C4-2B (cell line): ENCODE measurements at regions not wholly inside any gene's neighbourhood (a gene's known extent, or its start where the extent isn't known, plus 50 kb on each side); places are given as distances from the start of the nearest gene placed in this dataset.

Source experiments
- H3K27ac ChIP-seq: fragments of 450-650 bp; 2 replicates; pipeline ENCODE4 v1.5.1; 2017
- ZFX ChIP-seq: fragments of 450-650 bp; IDR thresholded peaks from 2 replicates; pipeline ENCODE4 v1.6.1; 2017
- TF ChIP-seq, protein P1 (sequence below): fragments of 450-650 bp; conservative IDR thresholded peaks from 2 replicates; pipeline ENCODE4 v1.5.1; 2017; ENCODE audit warnings: mild to moderate bottlenecking

DNA sequence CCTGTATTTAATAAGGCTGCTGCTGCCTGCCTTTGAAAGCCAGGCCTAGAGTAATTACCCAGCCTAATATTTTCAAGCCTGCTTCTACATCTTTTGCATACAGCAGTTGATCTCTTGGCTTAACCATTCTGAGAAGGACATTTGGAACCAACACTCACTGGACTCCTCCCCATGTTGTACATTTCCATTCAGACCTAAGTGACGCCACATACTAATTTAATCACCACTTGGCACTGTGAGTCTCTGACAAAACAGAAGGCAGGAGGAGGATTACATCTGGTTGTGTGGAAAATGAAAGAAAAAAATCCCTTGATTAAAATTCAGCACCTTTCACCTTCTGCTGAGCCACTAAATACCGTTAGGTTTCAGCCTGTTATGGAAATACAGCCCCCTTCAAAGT is 102.2 kb upstream of the ARRDC4 start:
- H3K27ac ChIP-seq: no peak overlapping the region
- TF ChIP-seq ZFX: no peak
- TF ChIP-seq, protein P1, sequence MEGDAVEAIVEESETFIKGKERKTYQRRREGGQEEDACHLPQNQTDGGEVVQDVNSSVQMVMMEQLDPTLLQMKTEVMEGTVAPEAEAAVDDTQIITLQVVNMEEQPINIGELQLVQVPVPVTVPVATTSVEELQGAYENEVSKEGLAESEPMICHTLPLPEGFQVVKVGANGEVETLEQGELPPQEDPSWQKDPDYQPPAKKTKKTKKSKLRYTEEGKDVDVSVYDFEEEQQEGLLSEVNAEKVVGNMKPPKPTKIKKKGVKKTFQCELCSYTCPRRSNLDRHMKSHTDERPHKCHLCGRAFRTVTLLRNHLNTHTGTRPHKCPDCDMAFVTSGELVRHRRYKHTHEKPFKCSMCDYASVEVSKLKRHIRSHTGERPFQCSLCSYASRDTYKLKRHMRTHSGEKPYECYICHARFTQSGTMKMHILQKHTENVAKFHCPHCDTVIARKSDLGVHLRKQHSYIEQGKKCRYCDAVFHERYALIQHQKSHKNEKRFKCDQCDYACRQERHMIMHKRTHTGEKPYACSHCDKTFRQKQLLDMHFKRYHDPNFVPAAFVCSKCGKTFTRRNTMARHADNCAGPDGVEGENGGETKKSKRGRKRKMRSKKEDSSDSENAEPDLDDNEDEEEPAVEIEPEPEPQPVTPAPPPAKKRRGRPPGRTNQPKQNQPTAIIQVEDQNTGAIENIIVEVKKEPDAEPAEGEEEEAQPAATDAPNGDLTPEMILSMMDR: no peak

DNA sequence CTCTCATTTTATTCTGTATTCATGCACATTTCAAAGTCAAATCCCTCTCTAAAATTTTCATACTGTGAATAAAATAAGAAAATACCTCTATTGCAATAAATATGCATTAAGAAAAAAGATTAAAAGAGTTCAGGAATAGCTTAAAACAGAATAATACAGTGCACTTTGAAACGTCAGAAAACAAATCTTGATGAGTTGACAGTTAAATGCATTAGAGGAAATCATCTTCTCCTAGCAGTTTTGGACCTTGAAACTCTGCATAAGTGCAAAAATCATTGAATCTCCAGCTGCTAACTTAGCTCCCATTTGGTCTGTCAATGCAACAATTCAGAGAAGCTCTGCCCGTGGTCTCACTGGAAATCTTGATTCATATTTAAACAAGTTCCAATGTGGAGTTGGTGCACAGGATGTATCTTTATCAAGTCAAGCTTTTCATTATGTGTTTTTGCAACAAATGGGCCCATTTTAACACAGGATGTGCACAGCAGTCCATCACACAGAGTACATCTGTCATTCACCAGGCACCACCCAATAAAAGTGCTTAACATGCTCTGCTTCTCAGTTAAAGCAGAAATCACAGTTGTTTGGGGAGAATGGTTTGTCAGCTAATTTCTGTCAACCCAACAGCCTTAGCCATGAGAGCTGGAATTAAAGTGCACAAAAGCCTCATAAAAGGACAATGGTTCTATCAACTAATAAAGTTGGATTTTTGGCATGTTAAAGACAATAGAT is 98.8 kb upstream of the ARRDC4 start:
- no peak for TF ChIP-seq ZFX
- TF ChIP-seq, protein P1: no peak
- H3K27ac ChIP-seq: no peak overlapping the region

DNA sequence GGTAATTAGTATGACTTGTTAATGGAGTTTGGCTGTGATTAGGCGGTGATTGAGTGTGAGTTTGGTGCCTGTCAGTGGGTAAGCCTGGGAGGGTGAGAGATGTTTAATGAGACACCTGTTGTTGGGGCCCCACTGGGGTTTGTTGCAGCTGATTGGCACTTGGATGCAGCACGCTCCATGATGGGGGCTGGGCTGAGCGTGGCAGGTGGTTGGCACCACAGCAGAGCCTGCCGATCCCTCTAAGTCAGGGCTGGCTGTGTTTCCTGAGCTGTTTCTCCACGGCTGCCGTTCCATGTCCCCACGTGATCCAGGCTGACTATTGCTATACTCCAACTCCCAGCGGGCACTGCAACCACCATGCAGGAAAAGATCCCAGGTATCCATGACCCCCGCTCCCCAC is 93.5 kb upstream of the ARRDC4 start:
- no peak overlapping the region for H3K27ac ChIP-seq
- no peak for TF ChIP-seq ZFX
- TF ChIP-seq, protein P1: no peak

DNA sequence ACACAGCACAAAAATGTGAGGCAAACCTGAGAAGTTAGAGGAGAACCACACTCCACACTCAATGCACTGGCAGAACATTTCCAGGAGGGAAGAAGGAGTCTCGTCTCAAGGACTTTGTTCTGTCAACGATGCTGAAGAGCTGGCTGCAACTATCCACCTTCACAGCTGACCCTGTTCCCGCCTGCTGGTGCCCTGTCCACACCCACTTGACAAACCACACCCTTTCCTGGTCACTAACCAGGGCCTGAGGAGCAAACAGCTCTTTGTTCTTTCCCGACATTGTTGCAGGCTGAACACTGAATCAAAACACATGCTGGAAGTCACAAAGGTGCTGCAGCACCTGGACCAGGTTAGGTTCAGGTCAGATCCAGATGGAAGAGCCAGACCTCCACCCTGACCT is 92.6 kb upstream of the ARRDC4 start:
- TF ChIP-seq ZFX: no peak
- TF ChIP-seq, protein P1: no peak
- H3K27ac ChIP-seq: no peak overlapping the region

DNA sequence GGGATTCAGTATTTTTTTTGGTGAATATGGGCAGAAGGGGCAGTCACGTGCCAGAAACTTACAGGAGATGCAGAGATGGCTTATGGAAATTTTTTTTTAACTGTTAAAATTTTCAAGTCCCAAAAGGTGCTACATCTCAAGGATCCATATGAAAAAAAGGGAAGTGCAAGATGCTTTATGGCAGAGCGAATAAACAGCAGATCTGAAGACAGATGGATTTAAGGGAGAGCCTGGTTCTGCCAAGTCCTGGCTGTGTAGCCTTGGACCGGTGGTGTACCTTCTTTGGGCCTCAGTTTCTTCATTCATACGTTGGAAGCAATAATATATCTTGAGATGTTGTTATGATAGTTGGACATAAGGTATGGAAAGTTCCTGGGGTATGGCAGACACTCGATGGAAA is 91.5 kb upstream of the ARRDC4 start:
- TF ChIP-seq, protein P1: no peak
- no peak for TF ChIP-seq ZFX
- H3K27ac ChIP-seq: no peak overlapping the region

DNA sequence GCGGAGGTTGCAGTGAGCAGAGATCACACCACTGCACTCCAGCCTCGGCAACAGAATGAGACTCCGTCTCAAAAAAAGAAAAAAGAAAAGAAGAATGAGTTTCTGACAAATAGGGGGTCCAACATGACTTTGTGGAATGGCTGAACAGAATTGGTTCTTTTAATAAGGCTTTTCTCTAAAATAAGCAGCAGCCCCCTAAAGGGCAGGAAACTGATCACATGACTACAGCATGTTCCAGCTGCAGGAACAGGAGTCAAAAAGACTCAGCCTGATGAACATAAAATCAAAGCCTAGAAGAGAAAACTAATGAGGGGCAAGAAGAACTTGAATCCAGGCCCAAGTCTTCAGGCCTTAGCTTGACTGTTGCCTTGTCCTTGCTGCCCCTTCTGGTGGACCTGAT is 89.7 kb upstream of the ARRDC4 start:
- TF ChIP-seq, protein P1: no peak
- TF ChIP-seq ZFX: no peak
- H3K27ac ChIP-seq: no peak overlapping the region

DNA sequence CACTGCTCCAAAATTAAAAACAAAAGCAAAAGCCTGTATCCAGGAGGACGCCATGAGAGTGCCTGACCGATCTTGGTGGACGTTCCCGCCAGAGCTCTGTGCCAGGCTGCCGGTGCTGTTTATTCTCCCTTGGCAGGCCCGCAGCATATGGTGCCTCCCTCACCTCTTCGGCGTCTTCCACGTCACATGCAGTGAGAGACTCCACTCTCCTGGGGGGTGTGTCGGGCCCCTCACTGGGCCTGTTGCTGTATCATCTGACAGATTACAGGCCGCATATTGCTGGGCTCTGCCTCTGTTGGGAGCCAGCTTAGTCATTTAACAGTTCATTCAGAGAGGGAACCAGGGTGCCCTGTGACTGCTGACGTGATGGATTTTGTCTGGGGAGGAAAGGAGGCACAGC is 86.4 kb upstream of the ARRDC4 start:
- TF ChIP-seq ZFX: no peak
- TF ChIP-seq, protein P1: no peak
- H3K27ac ChIP-seq: no peak overlapping the region
